Suprapubic skin (tissue), 4 donors: ENCODE measurements at regions not wholly inside any gene's neighbourhood (a gene's known extent, or its start where the extent isn't known, plus 50 kb on each side); places are given as distances from the start of the nearest gene placed in this dataset.

Source experiments
- EP300 ChIP-seq: sonication (generic); formaldehyde crosslinking; IDR thresholded peaks from one replicate; pipeline ENCODE4 v1.6.1; 2017; ENCODE audit warnings: antibody characterized with exemption
- POLR2A ChIP-seq, 2 donors: fragments of 450-650 bp; IDR thresholded peaks; one replicate each; pipeline ENCODE4 v1.6.1; 2017; ENCODE audit warnings: antibody characterized with exemption in 2 of 2, mild to moderate bottlenecking in 2 of 2, moderate library complexity in 2 of 2
- POLR2AphosphoS5 ChIP-seq, 3 donors: sonication (generic); formaldehyde crosslinking; IDR thresholded peaks; one replicate each; pipeline ENCODE4 v1.6.1; 2017; ENCODE audit warnings: antibody characterized with exemption in 3 of 3
- TF ChIP-seq, protein P1 (sequence below), 2 donors: fragments of 200-600 bp in 1 of 2; fragments of 450-650 bp in 1 of 2; sonication (generic) in 1 of 2; IDR thresholded peaks; one replicate each; pipeline ENCODE4 v1.5.1; 2016 to 2019; ENCODE audit warnings: antibody characterized with exemption in 2 of 2, mild to moderate bottlenecking in 1 of 2, moderate library complexity in 1 of 2

GRCh38 chr12:41769810-41770209 is 374.9 kb downstream of the GXYLT1 start:
- TF ChIP-seq, protein P1, sequence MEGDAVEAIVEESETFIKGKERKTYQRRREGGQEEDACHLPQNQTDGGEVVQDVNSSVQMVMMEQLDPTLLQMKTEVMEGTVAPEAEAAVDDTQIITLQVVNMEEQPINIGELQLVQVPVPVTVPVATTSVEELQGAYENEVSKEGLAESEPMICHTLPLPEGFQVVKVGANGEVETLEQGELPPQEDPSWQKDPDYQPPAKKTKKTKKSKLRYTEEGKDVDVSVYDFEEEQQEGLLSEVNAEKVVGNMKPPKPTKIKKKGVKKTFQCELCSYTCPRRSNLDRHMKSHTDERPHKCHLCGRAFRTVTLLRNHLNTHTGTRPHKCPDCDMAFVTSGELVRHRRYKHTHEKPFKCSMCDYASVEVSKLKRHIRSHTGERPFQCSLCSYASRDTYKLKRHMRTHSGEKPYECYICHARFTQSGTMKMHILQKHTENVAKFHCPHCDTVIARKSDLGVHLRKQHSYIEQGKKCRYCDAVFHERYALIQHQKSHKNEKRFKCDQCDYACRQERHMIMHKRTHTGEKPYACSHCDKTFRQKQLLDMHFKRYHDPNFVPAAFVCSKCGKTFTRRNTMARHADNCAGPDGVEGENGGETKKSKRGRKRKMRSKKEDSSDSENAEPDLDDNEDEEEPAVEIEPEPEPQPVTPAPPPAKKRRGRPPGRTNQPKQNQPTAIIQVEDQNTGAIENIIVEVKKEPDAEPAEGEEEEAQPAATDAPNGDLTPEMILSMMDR (IDR thresholded peaks at IDR 0.05): no peak
- TF ChIP-seq POLR2A (IDR thresholded peaks at IDR 0.05) (no peak), POLR2AphosphoS5 (IDR thresholded peaks at IDR 0.05) (no peak), EP300 (no peak)
